HepG2 (cell line): ENCODE measurements at regions not wholly inside any gene's neighbourhood (a gene's known extent, or its start where the extent isn't known, plus 50 kb on each side); places are given as distances from the start of the nearest gene placed in this dataset.

ENCODE experiments used
- ATAC-seq: fragments of 200-7000 bp; cut with Tn5 transposase; 3 replicates; pipeline ENCODE4 v1.9.1; 2020; ENCODE audit warnings: mild to moderate bottlenecking, moderate library complexity
- BruUV-seq: library from RNA; stranded (reverse); fragments of 400-500 nt; replicated peaks from 2 replicates; lab custom pipeline; 2021; lab: Mats Ljungman, UMichigan
- CTCF ChIA-PET: fragments of 300-600 bp; formaldehyde crosslinking; extraction: SDS; loops from one replicate; lab custom pipeline; 2021; ENCODE audit warnings: low total read pairs, inconsistent platforms, low intra/inter-chr PET ratio; lab: Yijun Ruan, JAX
- POLR2A ChIA-PET: fragments of 350-600 bp; sonication (Branson Sonifier 250); formaldehyde crosslinking; loops from one replicate; lab custom pipeline; 2020; ENCODE audit warnings: antibody characterized with exemption, inconsistent platforms; lab: Yijun Ruan, JAX
- DNase-seq: peaks from one replicate; pipeline ENCODE4 v3.0.0-alpha.2; 2015; ENCODE audit warnings: low spot score
- FAIRE-seq: peaks from 3 replicates; lab custom pipeline; 2011; peaks lifted over from hg19 to GRCh38; lab: Jason Lieb, UNC
- H2AFZ ChIP-seq: one replicate; pipeline ENCODE4 v1.6.1; 2011; ENCODE audit warnings: low read length, inconsistent platforms
- H3K27ac ChIP-seq: fragments of 300-600 bp; 3 replicates; pipeline ENCODE4 v1.8.0; 2011; ENCODE audit warnings: mixed run types, mild to moderate bottlenecking, mixed read lengths, low read length, inconsistent platforms; ENCODE audit not compliant: insufficient read depth; ENCODE audit errors: extremely low read length
- H3K27me3 ChIP-seq, 2 experiments: fragments of 200-600 bp in 1 of 2; 2 replicates in 1 of 2; 3 replicates in 1 of 2; pipeline versions ENCODE4 v1.6.0 to v1.8.0; 2011; ENCODE audit warnings: low read length in 2 of 2, mild to moderate bottlenecking in 2 of 2, moderate library complexity in 2 of 2, inconsistent platforms in 1 of 2; ENCODE audit not compliant: insufficient read depth in 2 of 2, control insufficient read depth in 1 of 2
- H3K36me3 ChIP-seq, 2 experiments: fragments of 200-600 bp in 1 of 2; replicated peaks in 1 of 2; 2 replicates in 1 of 2; 3 replicates in 1 of 2; pipeline versions ENCODE4 v1.5.1 to v1.8.0; 2011; ENCODE audit warnings: low read length in 2 of 2, inconsistent platforms in 1 of 2; ENCODE audit not compliant: insufficient read depth in 2 of 2, control insufficient read depth in 1 of 2
- H3K4me1 ChIP-seq: 2 replicates; pipeline ENCODE4 v1.5.1; 2012; ENCODE audit warnings: low read length, inconsistent platforms; ENCODE audit not compliant: insufficient read depth
- H3K4me2 ChIP-seq: 2 replicates; pipeline ENCODE4 v1.6.0; 2011; ENCODE audit warnings: low read depth, low read length, inconsistent platforms
- H3K4me3 ChIP-seq, 3 experiments: fragments of 200-600 bp in 1 of 3; sonication (generic), shearing (Covaris generic) in 1 of 3; replicated peaks in 1 of 3; 2 replicates each; pipeline ENCODE4 v1.5.1; 2011 to 2016; ENCODE audit warnings: low read length in 3 of 3, inconsistent platforms in 2 of 3, low read depth in 2 of 3, mild to moderate bottlenecking in 2 of 3, control low read depth in 1 of 3, mixed read lengths in 1 of 3; ENCODE audit not compliant: insufficient read depth in 1 of 3
- H3K79me2 ChIP-seq: one replicate; pipeline ENCODE4 v1.6.1; 2011; ENCODE audit warnings: low read length, inconsistent platforms; ENCODE audit not compliant: insufficient read depth
- H3K9ac ChIP-seq: 2 replicates; pipeline ENCODE4 v1.6.0; 2011; ENCODE audit warnings: mild to moderate bottlenecking, low read depth, low read length, inconsistent platforms; ENCODE audit not compliant: insufficient read depth
- H3K9me3 ChIP-seq: 2 replicates; pipeline ENCODE4 v1.5.1; 2012; ENCODE audit warnings: mild to moderate bottlenecking, low read length
- H4K20me1 ChIP-seq: 2 replicates; pipeline ENCODE4 v1.6.0; 2011; ENCODE audit warnings: inconsistent platforms, mild to moderate bottlenecking, low read length, moderate library complexity; ENCODE audit not compliant: insufficient read depth
- AHDC1 ChIP-seq: sonication (generic); formaldehyde crosslinking; IDR thresholded peaks from 2 replicates; pipeline ENCODE4 v1.5.1; 2020; ENCODE audit warnings: mild to moderate bottlenecking, missing genetic modification reagents, borderline replicate concordance
- NFIC ChIP-seq: IDR thresholded peaks from 2 replicates; pipeline ENCODE4 v1.6.1; 2012; ENCODE audit warnings: mild to moderate bottlenecking, low read length, inconsistent platforms
- ZBTB43 ChIP-seq: sonication (generic); formaldehyde crosslinking; conservative IDR thresholded peaks from 2 replicates; pipeline ENCODE4 v1.4.0; 2020; ENCODE audit warnings: missing genetic modification reagents
- WGBS: methylation state at CpG from one replicate; pipeline ENCODE4 v1.1.6; 2017; ENCODE audit warnings: low lambda C conversion rate; 5-methylcytosine and 5-hydroxymethylcytosine counted together
- in situ Hi-C: cut with HindIII; loops from 2 replicates; pipeline ENCODE4 v1.10.0; 2017; ENCODE audit warnings: low pct_unique_long_range_greater_than_20kb; ENCODE audit not compliant: extremely low pct_ligation_motif_present
- intact Hi-C: fragments of 100-400 bp; cut with micrococcal nuclease; formaldehyde crosslinking; loops from one replicate; pipeline ENCODE4 v1.10.0; 2022; ENCODE audit not compliant: unreplicated experiment

- H3K9ac ChIP-seq: no peak overlapping the region
- ChIA-PET CTCF (no interaction called here), POLR2A (no interaction called here)
- H3K27ac ChIP-seq: no peak overlapping the region
- H3K9me3 ChIP-seq: no peaks in the 10 kb centered on the region
- WGBS: 89% methylated on average over 3 of the region's 3 CpGs
- no peaks in the 10 kb centered on the region for H3K27me3 ChIP-seq
- FAIRE-seq (no peak), ATAC-seq (no peak), DNase-seq (no peak)
- no peaks in the 10 kb centered on the region for H3K79me2 ChIP-seq
- no peak overlapping the region for H3K4me3 ChIP-seq
- TF ChIP-seq ZBTB43: no peak
- TF ChIP-seq AHDC1 (CRISPR knock-in tag): no peak
- no peak for TF ChIP-seq NFIC
- in situ Hi-C loops: no loop called here
- intact Hi-C loops: no loop called here
- no peak overlapping the region for H2AFZ ChIP-seq
- no peak overlapping the region for H3K4me2 ChIP-seq
- no peaks in the 10 kb centered on the region for H3K4me1 ChIP-seq
- no TSS peak for BruUV-seq
- H3K36me3 ChIP-seq: no peaks in the 10 kb centered on the region
- H4K20me1 ChIP-seq: no peaks in the 10 kb centered on the region
Measured at GRCh38 chr1:66480162-66480561, 53.8 kb upstream of the SGIP1 start.
